Gastroesophageal sphincter (tissue), 3 donors: ENCODE measurements at regions not wholly inside any gene's neighbourhood (a gene's known extent, or its start where the extent isn't known, plus 50 kb on each side); places are given as distances from the start of the nearest gene placed in this dataset.

ENCODE experiments used
- EP300 ChIP-seq: sonication (generic); formaldehyde crosslinking; IDR thresholded peaks from one replicate; pipeline ENCODE4 v1.6.1; 2017; ENCODE audit warnings: antibody characterized with exemption, mild to moderate bottlenecking
- POLR2A ChIP-seq, 2 donors: fragments of 450-650 bp; IDR thresholded peaks; one replicate each; pipeline ENCODE4 v1.6.1; 2017; ENCODE audit warnings: antibody characterized with exemption in 2 of 2, mild to moderate bottlenecking in 2 of 2, moderate library complexity in 1 of 2
- POLR2AphosphoS5 ChIP-seq: sonication (generic); formaldehyde crosslinking; IDR thresholded peaks from one replicate; pipeline ENCODE4 v1.6.1; 2017; ENCODE audit warnings: antibody characterized with exemption
- TF ChIP-seq, protein P1 (sequence below), 4 experiments: fragments of 200-600 bp in 2 of 4; fragments of 450-650 bp in 2 of 4; sonication (generic) in 1 of 4; IDR thresholded peaks; one replicate each; pipeline ENCODE4 v1.5.1; 2017 to 2019; ENCODE audit warnings: antibody characterized with exemption in 4 of 4, mild to moderate bottlenecking in 2 of 4, moderate library complexity in 2 of 4

DNA sequence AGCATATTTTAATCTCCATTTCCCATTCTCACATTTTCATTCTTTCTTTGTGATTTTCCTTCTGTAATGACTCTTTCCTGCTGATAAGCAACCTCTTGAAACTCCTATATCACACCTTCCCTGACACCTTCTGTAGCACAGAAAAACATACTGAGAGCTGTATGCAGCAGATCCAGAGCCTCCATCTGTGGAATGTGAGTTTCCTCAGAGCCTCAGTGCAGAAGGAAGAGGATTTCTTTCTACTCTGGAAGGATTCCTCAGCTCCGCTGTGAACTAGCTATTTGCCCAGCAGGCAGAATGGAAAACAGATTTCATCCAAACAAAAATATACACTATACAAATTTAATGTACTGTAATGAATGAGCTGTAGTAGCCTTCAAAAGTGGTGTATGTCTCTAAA lies 841.3 kb upstream of the ZWINT start:
- TF ChIP-seq, protein P1, sequence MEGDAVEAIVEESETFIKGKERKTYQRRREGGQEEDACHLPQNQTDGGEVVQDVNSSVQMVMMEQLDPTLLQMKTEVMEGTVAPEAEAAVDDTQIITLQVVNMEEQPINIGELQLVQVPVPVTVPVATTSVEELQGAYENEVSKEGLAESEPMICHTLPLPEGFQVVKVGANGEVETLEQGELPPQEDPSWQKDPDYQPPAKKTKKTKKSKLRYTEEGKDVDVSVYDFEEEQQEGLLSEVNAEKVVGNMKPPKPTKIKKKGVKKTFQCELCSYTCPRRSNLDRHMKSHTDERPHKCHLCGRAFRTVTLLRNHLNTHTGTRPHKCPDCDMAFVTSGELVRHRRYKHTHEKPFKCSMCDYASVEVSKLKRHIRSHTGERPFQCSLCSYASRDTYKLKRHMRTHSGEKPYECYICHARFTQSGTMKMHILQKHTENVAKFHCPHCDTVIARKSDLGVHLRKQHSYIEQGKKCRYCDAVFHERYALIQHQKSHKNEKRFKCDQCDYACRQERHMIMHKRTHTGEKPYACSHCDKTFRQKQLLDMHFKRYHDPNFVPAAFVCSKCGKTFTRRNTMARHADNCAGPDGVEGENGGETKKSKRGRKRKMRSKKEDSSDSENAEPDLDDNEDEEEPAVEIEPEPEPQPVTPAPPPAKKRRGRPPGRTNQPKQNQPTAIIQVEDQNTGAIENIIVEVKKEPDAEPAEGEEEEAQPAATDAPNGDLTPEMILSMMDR (IDR thresholded peaks at IDR 0.05): no peak
- TF ChIP-seq POLR2AphosphoS5 (no peak), EP300 (no peak), POLR2A (IDR thresholded peaks at IDR 0.05) (no peak)
